NCI-H345 (cell line): ENCODE measurements at regions not wholly inside any gene's neighbourhood (a gene's known extent, or its start where the extent isn't known, plus 50 kb on each side); places are given as distances from the start of the nearest gene placed in this dataset.

Source experiments
- DNase-seq: peaks from one replicate; lab custom pipeline; 2025; lab: John Stamatoyannopoulos, UW

DNA sequence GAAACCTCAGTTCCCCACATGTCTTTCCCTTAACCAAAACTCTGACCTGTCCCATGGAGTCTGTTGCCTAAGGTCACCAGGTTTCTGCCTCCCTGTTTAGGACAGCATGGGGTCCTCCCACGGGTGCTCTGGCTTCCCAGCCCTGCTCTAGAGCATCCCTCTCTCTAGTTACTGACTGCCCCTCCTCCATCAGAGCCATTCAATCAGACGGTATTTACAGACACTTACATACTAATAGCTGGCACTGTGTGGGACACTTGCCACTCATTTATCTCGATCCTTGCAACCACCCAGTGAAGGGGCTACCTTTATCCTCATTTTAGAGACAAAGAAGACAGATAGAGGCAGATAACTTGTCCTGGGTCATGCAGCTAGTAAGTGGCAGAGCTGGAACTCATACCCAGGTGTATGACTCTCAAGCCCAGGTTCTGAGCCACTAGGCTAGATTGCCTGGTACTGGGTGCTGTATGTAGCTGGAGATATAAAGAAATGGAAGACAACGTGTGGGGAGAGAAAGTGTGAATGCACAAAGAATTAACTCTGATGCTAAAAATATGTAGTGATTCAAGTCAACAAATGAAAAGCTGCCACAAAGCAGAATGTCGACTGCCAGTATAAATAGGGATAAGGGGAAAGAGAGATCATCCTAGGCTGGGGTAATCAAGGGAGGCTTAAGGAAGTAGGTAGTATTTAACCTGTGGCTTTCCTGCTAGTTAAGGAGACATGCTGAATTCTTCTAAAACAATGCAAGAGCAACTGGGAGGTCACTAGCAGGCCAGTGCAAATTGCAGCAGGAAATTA, 52.5 kb upstream of the PDE8B start:
- no peak for DNase-seq

DNA sequence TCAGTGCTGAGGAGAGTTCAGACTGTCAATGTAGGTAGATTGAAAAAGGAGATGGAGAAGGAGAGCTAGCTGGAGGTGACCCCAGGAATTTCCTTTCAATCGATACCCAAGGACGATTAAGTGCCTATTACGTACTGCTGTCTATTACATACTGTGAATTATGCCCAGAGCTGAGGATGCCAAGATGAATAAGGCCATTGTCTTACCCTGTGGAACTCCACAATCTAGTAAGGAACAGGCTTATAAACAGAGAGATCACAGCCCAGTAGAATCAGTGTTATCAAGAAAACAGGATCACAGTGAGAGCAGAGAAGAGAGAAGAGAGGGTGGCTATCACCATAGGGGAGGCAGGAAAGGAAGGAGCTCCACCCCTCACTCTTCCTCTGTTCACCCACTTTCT, 54.1 kb upstream of the PDE8B start:
- DNase-seq: no peak

DNA sequence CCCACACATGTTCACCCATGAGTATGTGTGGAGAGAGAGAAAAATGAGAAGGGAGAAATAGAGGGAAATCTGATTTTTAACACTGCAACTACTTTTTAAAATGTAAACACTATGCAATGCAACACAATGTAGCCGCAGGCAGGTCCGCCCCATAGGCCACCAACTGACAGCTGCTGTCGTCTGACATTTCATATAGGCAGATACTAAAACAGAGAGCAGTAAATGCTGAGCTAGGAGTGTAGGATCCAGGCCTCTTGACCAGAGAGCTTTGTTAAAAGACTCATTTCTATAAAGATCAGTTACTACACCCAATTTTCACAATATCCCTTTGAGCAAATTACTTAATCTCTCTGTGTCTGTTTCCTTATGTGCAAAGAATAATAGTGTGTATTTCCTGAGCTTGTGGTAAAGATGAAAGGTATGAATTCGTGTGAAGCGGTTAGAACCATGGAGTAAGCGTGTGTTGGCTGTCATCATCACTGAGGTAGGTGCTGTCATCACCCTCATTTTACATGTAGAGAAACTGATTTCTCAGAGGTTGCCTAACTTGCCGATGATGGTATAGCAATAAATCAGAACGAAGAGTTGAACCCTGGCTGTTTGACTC, 55.2 kb upstream of the PDE8B start:
- DNase-seq: no peak

DNA sequence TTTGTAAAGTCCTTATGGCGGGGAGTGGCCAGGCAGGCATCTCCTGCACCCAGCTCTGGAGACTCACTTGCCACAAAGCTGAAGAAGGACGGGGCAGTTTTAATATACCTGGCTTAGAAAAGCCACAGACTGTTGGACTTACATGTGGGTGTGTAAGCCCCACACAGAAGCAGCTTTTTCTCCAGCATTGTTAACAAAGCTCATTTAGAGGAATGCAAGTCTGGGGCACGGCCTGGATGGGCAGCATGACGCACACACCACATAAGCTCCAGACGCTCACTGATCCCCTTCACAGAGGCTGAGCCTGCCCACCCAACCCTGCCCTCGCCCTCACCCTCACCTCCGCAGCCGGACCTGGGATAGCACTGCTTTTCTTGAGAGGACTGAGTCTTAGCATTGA, 58.0 kb upstream of the PDE8B start:
- no peak for DNase-seq

DNA sequence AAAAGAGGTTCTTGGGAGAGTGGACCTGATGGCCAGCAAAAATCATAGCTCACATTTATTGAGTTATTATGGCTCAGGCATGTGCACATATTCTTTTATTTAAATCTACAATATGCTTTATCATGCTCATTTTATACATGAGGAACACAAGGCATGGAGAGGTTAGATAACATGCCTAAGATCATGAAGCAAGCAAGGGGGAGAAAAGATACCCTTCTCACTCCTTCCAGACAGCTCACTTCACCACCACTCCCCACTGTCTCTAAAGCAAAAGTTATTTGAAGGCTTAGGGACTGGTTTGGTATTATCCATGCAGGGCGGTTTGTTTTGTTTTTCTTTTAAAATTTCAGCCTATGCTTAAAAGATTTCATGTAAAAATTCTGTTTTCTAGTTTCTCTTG, 59.0 kb upstream of the PDE8B start:
- no peak for DNase-seq

DNA sequence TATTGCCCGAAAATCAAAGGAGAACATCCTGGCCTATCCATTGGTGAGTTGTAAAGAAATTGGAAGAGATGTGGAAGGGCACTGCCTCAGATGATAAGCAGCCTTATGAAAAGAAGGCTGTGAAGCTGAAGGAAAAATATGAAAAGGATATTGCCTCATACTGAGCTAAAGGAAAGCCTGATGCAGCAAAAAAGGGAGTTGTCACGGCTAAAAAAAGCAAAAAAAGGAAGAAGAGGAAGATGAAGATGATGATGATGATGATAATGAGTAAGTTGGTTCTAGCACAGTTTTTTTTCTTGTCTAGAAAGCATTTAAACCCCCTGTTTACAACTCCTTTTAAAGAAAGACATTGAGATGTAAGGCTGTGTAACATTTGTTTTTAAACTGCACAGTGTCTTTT, 59.8 kb upstream of the ZBED3 start:
- no peak for DNase-seq

DNA sequence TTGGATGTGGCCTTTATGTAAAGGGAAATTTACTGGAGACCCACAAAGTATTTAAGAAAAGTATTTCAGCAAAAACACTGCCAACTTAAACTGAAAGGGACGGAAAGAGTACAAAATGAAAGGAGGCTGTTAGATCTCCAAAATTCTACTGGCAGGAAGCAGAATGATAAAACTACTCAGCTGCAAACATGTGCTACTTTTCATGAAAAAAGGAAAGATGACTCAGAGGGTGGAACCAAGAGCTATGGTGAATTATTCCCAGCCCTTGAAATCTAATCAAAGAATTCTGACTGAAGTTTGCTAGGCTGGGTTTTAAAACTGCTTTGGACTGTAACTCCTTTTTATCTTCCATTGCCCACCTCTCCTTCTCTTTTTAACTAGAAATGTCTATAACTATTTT, 58.6 kb upstream of the ZBED3 start:
- no peak for DNase-seq

DNA sequence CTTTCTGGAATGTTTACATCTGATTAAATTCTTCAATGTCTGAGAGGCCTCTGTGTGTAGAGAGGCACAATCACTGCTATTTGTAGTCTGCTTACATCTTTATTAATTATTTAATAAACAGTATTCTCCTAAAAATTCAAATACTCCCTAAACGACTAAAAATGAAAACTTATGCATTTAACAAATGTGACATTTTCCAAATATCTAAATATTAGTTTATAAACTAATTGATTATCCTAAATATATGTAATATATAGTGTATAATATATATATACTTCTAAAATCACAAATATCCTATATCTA, 57.7 kb upstream of the ZBED3 start:
- DNase-seq: no peak

DNA sequence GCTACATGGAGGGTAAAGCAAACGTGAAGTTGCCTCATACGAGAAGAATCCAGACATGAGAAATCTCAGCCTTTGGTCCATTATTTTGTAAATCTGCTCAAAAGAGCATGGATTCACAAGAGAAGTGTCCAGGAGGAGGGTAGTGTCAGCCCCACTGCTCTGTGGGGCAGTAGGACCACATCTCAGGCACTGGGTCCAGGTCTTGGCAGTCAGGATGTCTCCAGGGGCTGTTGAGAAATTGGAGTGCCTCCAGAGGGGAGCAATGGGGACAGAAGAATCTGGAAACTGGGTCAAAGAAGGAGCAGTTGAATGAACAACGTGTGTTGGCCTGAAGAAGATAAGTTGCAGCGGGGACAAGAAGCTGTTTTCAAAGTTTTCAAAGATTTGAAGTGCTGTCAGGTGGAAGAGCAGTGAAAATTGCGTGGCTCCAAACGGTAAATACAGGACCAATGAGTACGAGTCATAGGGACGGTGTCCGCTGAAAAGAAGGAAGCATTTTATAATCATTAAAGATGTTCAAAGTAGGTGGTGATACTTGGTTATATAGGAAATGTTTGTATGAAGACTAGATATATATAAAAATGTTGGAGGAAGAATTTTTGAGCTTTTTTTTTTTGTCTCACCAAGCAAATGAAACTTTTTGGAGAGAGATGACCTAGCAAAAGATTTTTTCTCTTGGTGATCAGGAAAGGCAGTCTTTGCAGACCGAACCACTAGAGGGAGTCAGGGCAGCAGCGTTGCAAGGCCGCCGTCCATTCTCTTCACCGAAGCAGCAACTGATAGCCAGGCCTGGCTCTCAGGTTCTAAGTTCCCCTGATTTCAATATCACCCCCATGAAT, 57.1 kb upstream of the ZBED3 start:
- DNase-seq: peak; percentile 48

DNA sequence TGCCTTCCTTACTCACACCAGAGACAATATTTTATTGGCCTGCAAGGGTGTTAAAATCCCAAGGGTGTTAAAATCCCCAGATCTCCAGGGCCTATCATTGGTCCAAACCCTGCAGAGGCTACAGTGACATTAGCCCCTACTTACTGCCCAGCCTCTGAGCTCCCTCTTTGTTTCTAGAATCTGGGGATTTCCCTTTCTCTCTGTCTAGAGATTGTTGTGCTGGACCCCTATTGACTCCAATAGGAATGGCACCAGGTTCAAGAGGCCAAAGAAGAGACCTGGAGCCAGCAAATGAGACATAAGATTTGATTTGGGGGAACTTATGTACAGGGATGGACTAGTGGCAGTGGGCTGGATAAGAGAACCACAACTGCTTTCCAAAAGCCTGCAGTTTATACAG, 53.3 kb upstream of the ZBED3 start:
- no peak for DNase-seq

DNA sequence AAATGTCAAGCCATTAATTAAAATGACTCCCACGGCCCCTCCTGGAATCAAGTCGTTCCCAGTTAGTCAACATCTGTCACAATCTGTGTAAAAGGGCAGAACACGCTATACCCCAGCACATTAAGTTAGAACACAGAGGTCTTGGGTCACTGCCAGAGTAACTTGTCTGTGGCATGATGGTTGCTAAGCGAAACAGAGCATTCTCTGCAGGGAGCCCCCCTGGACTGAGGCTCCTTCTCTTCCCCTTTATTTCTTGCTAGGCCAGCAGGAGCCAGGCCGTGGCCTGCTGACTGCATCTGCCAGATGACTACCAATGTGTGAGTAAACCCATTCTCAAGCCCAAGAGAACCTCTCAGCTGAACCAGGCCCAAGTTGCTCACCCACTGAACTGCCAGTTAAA, 51.9 kb upstream of the ZBED3 start:
- DNase-seq: no peak
